Hindlimb muscle (tissue), 1 donor: ENCODE measurements at regions not wholly inside any gene's neighbourhood (a gene's known extent, or its start where the extent isn't known, plus 50 kb on each side); places are given as distances from the start of the nearest gene placed in this dataset.

Experiments used
- DNase-seq: peaks from one replicate; pipeline ENCODE4 v3.0.0-alpha.2; 2013

DNA sequence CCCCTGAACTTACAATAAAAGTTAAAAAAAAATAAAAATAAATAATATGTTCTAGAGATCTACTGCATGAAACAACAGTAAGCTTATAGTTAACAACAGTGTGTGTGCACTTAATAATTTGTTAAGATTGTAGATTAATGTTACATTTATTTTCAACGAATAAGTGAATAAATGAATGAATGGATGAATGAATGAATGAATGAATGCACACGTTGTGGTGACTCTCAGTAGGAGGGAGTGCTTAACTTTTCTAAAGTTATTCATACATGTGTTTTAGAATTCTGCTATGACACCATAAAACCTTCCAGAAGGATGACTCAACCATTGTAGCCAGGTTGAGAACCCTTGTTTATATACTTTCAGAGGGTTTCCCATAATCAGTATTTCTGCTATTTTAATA, 1269.4 kb upstream of the CDH6 start:
- DNase-seq = no peak

DNA sequence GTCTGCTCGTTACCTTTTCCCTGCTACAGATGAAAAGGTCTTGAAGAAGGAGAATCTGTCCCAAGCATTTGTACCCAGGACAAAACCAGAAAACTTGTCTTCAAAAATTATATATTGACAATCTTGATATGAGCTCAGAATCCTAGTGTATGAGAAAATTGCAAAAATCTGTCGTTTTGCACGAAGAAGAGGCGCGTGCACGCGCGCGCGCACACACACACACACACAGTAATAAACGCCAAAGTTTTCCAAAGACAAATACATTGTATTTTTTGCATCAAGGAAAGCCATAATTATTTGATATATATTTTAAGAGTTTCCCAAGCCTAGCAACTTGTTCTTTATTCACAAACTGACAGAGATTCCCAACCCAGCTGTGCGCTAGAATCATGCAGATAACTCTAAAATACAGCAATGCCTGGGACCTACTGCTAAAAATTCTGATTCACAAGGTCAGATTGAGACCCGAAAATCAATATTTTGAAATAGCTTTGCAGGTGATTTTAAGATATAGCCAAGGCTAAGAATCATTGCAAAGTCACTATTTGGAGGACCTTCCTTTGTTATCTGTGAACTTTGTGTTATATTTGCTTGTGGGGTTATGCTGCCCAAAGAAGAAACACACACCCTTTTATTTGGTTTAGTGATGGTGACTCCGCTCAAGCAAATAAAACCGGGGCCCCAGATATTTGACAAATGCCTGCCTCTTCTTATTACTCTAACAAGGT, 1287.7 kb upstream of the CDH6 start:
- no peak for DNase-seq

DNA sequence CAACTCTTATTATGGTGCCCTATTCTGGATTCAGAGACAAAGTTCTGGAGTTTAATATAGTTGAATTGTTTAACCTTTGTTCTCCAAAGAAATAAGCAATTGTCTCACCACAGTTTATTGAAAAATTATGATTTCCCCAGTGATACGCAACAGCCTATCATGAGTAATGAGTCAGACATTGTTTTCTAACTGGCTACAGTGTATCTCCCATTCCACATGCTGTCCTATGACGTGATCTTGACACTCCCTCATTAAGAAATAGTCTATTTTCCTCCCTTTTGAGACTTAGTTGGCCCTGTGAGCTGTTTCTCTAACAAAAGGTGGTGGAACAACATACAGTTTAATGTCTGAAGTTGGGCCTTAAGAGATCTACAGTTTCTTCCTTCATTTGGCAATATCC, 1290.6 kb upstream of the CDH6 start:
- DNase-seq = no peak

GRCh38 chr5:29899583-29899982, 1293.9 kb upstream of the CDH6 start:
- no peak for DNase-seq

- no peak for DNase-seq
These were observed 1295.6 kb upstream of the CDH6 start for GRCh38 chr5:29897916-29898315.

- no peak for DNase-seq
These were observed 1296.8 kb upstream of the CDH6 start for GRCh38 chr5:29896646-29897045.

DNA sequence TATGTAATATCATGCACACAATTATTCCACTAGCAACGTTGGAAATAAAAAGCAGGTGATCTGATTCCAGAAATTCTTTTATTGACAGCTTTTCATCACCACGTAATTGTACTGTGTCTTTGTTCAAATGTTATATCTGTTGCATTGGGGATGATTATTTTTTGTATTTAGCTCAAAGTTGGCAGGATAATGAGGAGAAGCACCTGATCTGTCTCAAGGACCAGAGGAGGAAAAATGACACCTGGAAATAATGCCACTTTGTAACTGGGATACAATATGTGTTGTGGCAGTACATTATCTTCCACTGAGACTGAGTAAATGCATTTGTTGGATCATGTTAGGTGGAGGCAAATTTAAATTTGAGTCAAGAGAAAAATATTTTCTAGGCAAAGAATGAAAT, 1298.8 kb upstream of the CDH6 start:
- DNase-seq = no peak

DNA sequence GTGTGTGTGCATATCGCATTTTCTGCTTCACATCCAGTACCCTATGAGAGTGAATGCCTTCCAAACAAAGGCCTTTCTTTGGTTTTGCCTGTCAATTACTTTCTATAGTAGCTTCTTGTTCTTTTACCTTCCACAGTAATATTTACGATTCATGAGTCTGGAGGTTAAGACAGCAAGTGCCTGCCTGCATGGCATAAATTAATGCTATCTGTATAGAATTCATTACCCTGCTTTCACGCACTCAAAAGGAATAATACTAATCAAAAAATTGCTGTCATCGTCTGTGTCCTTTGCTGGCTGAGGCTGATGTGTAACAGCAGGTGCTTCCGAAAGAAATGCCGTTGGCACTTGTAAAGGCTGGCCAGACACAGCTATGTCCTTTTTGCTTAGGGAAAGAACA, 1304.4 kb upstream of the CDH6 start:
- no peak for DNase-seq

GRCh38 chr5:29885595-29885994, 1307.9 kb upstream of the CDH6 start:
- DNase-seq = no peak

GRCh38 chr5:29882036-29882435, 1311.5 kb upstream of the CDH6 start:
- DNase-seq = no peak

- DNase-seq = no peak
These were observed 1314.1 kb upstream of the CDH6 start for GRCh38 chr5:29879401-29879800.

DNA sequence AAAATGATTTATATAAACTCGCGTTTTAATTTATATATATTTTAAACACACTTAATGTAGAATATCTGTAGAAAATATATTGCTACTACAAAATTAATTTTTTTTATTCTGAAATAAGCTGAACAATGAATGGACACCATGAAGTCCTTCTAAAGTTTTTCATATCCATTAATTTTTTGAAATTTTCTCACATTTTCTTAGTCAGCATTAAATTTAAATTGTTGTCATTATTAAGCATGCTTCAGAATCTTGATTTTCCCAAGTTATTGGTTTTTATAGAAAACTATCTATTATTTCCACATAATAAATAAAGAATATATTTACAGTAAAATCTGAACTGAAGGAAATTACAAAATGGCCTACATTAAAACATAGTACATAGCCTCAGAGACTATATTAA, 1314.9 kb upstream of the CDH6 start:
- DNase-seq = no peak

GRCh38 chr5:29867155-29867554, 1326.3 kb upstream of the CDH6 start:
- no peak for DNase-seq

DNA sequence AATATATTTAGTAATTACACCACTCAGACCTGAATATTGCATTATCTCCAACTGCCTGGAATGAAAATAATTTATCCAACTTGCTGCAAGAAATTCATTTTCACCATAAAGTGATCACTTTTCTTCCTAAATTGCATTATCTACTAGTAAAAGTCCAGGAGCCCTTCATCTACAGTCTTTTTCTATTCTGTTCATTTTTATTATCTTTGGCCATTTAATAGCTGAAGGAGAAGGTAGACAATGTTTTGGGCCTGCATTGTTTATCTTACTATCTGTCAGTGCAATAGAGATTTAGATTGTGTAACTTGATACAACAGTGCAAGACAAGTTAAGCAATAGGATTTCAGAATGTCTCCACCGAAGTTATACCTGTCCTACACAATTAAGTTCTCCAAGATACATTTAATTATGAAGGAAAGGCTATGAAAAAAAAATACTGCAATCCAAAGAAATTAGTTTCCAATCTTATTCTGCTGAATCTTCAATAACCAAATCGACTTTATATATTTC, 1339.7 kb upstream of the CDH6 start:
- no peak for DNase-seq

DNA sequence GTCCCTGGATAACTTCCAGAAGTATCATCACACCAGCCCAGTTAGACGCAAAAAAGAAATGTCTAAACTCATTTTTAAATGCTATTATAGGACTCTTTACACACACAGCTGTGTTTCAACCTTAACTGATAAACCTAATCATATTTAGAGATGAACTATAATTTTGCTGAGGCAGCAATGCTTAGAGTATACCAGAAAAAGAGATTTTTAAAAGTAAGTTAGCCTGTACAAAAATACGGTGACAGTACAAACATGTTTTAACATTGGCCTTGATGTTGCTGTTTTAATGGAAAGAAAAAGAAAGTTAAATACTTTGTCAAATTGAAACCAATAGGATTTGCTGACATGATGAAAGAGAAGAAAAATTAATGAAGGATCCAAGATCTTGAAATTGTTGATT, 1341.2 kb upstream of the CDH6 start:
- no peak for DNase-seq

GRCh38 chr5:29845206-29845605, 1348.3 kb upstream of the CDH6 start:
- DNase-seq = no peak

- no peak for DNase-seq
These were observed 1360.1 kb upstream of the CDH6 start for GRCh38 chr5:29833394-29833793.

DNA sequence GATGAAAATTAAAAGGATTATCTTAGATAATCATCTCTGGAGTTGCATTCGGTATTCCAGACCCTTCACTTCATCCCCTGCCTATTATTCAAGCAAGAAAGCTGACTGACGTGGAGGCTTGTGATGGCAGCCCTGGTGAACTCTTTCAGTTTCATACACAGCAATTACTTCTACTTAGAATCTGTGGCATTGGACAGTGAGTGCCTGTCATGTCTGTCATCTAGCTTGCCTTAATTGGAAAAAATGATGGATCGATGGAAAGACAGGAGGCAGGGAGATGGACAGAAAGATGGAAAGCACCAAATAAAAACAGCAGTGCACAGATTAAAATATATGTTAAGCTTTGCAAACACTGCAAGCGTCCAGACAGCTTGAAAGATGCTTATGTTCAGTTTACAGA, 1371.0 kb upstream of the CDH6 start:
- DNase-seq = peak; percentile 8

- DNase-seq = no peak
These were observed 1381.4 kb upstream of the CDH6 start for GRCh38 chr5:29811914-29812679.

- DNase-seq = no peak
These were observed 1387.7 kb upstream of the CDH6 start for GRCh38 chr5:29805804-29806203.

GRCh38 chr5:29800752-29801151, 1392.7 kb upstream of the CDH6 start:
- DNase-seq = no peak

DNA sequence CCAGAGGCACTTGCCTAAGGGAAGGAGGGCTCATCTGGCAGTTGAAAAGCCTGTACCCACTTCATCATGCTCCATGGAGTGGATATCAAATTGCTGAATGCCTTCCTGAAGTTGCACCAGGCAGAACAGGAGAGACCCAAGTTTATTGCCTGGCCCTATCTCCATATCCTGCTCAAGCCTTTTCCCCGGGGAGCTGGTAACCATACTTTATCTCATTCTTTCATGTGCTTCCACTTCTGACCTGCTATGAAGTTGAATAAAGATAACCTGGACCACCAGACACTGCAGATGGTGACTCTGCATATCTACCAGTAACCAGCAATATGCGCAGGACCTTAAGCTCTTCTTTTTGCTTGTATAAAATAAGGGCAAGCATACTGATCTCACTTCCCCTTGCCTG, 1397.5 kb upstream of the CDH6 start:
- DNase-seq = no peak

GRCh38 chr5:29795096-29795652, 1398.3 kb upstream of the CDH6 start:
- DNase-seq = no peak
